ENCODE measurements at regions not wholly inside any gene's neighbourhood (a gene's known extent, or its start where the extent isn't known, plus 50 kb on each side); places are given as distances from the start of the nearest gene placed in this dataset.
"Not testable (repeated sequence)": the region's sequence is repeated elsewhere in the genome, so short reads cannot be mapped to it uniquely, and the experiment has no call there.

GRCh38 chr14:22491683-22492621, 97.1 kb downstream of the DAD1 start:
- no peak for DNase-seq (ENCODE audit: low read depth in 2 of 2)

- not testable (repeated sequence) for DNase-seq (ENCODE audit: low read depth in 2 of 2)
These were observed 98.0 kb downstream of the DAD1 start for GRCh38 chr14:22491053-22491452.

- no peak for DNase-seq (ENCODE audit: low read depth in 2 of 2)
These were observed 98.8 kb downstream of the DAD1 start for GRCh38 chr14:22489957-22490950.

GRCh38 chr14:22489244-22489545, 99.8 kb downstream of the DAD1 start:
- DNase-seq (ENCODE audit: low read depth in 2 of 2), result no peak

GRCh38 chr14:22488522-22489243, 100.3 kb downstream of the DAD1 start:
- DNase-seq (ENCODE audit: low read depth in 2 of 2), result no peak

- no peak for DNase-seq (ENCODE audit: low read depth in 2 of 2)
These were observed 101.1 kb downstream of the DAD1 start for GRCh38 chr14:22487941-22488340.

GRCh38 chr14:22487401-22487800, 101.6 kb downstream of the DAD1 start:
- no peak for DNase-seq (ENCODE audit: low read depth in 2 of 2)

- DNase-seq (ENCODE audit: low read depth in 2 of 2), result no peak
These were observed 102.3 kb downstream of the DAD1 start for GRCh38 chr14:22486675-22487074.

- DNase-seq (ENCODE audit: low read depth in 2 of 2), result no peak
These were observed 103.4 kb downstream of the DAD1 start for GRCh38 chr14:22485649-22486048.

GRCh38 chr14:22485178-22485577, 103.8 kb downstream of the DAD1 start:
- DNase-seq (ENCODE audit: low read depth in 2 of 2), result no peak

- DNase-seq (ENCODE audit: low read depth in 2 of 2), result no peak
These were observed 104.4 kb downstream of the DAD1 start for GRCh38 chr14:22484632-22485031.

GRCh38 chr14:22483863-22484593, 105.0 kb downstream of the DAD1 start:
- no peak for DNase-seq (ENCODE audit: low read depth in 2 of 2)

GRCh38 chr14:22482782-22483553, 106.1 kb downstream of the DAD1 start:
- no peak for DNase-seq (ENCODE audit: low read depth in 2 of 2)

GRCh38 chr14:22482085-22482694, 106.8 kb downstream of the DAD1 start:
- DNase-seq (ENCODE audit: low read depth in 2 of 2), result no peak

- DNase-seq (ENCODE audit: low read depth in 2 of 2), result no peak
These were observed 107.5 kb downstream of the DAD1 start for GRCh38 chr14:22481546-22481945.

- DNase-seq (ENCODE audit: low read depth in 2 of 2), result no peak
These were observed 109.1 kb downstream of the DAD1 start for GRCh38 chr14:22479776-22480464.

- no peak for DNase-seq (ENCODE audit: low read depth in 2 of 2)
These were observed 109.9 kb downstream of the DAD1 start for GRCh38 chr14:22479132-22479531.

GRCh38 chr14:22478670-22479069, 110.4 kb downstream of the DAD1 start:
- no peak for DNase-seq (ENCODE audit: low read depth in 2 of 2)

GRCh38 chr14:22478247-22478646, 110.8 kb downstream of the DAD1 start:
- DNase-seq (ENCODE audit: low read depth in 2 of 2), result no peak

Data from stimulated activated CD4-positive, alpha-beta T cell treated with anti-CD3 and anti-CD28 coated beads, Interleukin-1b, Interleukin-23, amount 100 ng/mL, for 4 hours (primary cell).